Type B pancreatic cell (in vitro differentiated cells): ENCODE measurements at regions not wholly inside any gene's neighbourhood (a gene's known extent, or its start where the extent isn't known, plus 50 kb on each side); places are given as distances from the start of the nearest gene placed in this dataset.

Experiments
- DNase-seq: peaks from one replicate; pipeline ENCODE4 v3.0.0; 2021; ENCODE audit warnings: mixed read lengths; ENCODE audit not compliant: unreplicated experiment; ENCODE audit errors: extremely low spot score
- H3K27ac Mint-ChIP-seq: 2 replicates; pipeline ENCODE4 v1.8.0; 2021; ENCODE audit warnings: mild to moderate bottlenecking, mixed read lengths
- H3K27me3 Mint-ChIP-seq: 2 replicates; pipeline ENCODE4 v1.8.0; 2021; ENCODE audit warnings: mixed read lengths
- H3K36me3 Mint-ChIP-seq: 2 replicates; pipeline ENCODE4 v1.8.0; 2021; ENCODE audit warnings: mixed read lengths
- H3K4me1 Mint-ChIP-seq: one replicate; pipeline ENCODE4 v1.8.0; 2021; ENCODE audit warnings: mixed read lengths; ENCODE audit not compliant: unreplicated experiment
- H3K4me3 Mint-ChIP-seq: 2 replicates; pipeline ENCODE4 v1.8.0; 2021; ENCODE audit warnings: mild to moderate bottlenecking, mixed read lengths
- H3K9me3 Mint-ChIP-seq: 2 replicates; pipeline ENCODE4 v1.8.0; 2021; ENCODE audit warnings: mixed read lengths
- CTCF ChIP-seq: fragments of 200-600 bp; sonication (generic); conservative IDR thresholded peaks from 2 replicates; pipeline ENCODE4 v1.5.0; 2021; ENCODE audit warnings: antibody characterized with exemption, mild to moderate bottlenecking

DNA sequence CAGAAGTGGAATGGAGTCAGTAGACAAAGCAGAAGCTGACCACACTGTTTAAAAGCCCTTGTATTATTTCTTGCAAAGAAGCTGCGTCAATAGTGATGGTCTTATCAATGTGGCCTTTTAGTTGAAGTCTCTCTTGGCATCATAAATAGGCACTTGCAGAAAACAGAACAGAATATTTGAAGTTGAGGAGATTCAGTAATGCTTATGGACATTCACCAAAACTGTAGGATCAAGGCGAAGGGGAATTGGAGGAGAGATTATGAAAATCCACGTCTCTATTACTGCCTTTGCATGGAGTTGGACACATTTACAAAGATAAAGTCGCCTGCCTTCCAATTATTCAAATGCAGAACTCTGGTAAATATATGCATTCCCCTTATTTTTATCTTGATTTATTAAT is 1482.8 kb downstream of the EFNB2 start:
- Mint-ChIP-seq H3K27me3 (no peaks in the 10 kb centered on the region), H3K27ac (no peak overlapping the region), H3K4me1 (no peaks in the 10 kb centered on the region), H3K9me3 (no peaks in the 10 kb centered on the region), H3K36me3 (no peaks in the 10 kb centered on the region), H3K4me3 (no peak overlapping the region)
- no peak for DNase-seq
- no peak for TF ChIP-seq CTCF

DNA sequence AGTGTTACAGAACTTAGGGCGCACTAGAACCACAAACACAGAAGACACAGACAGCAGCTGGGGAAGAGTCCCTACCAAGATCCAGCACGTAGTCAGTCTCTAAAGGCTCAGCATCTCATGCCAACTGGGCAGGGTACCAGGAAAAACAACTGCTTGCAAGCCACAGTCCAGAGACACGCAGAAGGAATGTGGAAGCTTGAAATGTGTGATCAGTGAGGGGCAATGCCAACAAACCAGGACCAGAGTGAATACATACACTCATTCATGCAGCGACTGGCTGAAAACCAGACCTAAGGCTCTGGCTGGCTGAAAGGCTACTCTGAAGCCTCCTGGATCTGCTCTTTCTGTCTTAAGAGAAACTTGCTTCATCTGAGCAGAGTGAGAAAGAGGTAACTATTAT is 1484.8 kb downstream of the EFNB2 start:
- H3K27ac Mint-ChIP-seq = no peak overlapping the region
- no peaks in the 10 kb centered on the region for H3K4me1 Mint-ChIP-seq
- H3K9me3 Mint-ChIP-seq = no peaks in the 10 kb centered on the region
- no peak overlapping the region for H3K4me3 Mint-ChIP-seq
- TF ChIP-seq CTCF = no peak
- no peaks in the 10 kb centered on the region for H3K27me3 Mint-ChIP-seq
- no peak for DNase-seq
- no peaks in the 10 kb centered on the region for H3K36me3 Mint-ChIP-seq

- no peak overlapping the region for H3K27ac Mint-ChIP-seq
- peaks cover 1% of the 10 kb centered on the region for H3K36me3 Mint-ChIP-seq
- H3K4me3 Mint-ChIP-seq = no peak overlapping the region
Measured at GRCh38 chr13:105048677-105049076, 1486.8 kb downstream of the EFNB2 start.

GRCh38 chr13:105047676-105048295 is 1487.7 kb downstream of the EFNB2 start:
- Mint-ChIP-seq H3K4me3 (no peak overlapping the region), H3K27ac (no peak overlapping the region), H3K27me3 (no peaks in the 10 kb centered on the region), H3K9me3 (peaks cover 8% of the 10 kb centered on the region), H3K36me3 (peaks cover 5% of the 10 kb centered on the region), H3K4me1 (no peaks in the 10 kb centered on the region)
- no peak for DNase-seq
- TF ChIP-seq CTCF = no peak

More at GRCh38 chr13:105048677-105049076, 1486.8 kb downstream of the EFNB2 start:
- Mint-ChIP-seq H3K4me1 (no peaks in the 10 kb centered on the region), H3K9me3 (peaks cover 2% of the 10 kb centered on the region), H3K27me3 (no peaks in the 10 kb centered on the region)
- no peak for TF ChIP-seq CTCF
- no peak for DNase-seq

DNA sequence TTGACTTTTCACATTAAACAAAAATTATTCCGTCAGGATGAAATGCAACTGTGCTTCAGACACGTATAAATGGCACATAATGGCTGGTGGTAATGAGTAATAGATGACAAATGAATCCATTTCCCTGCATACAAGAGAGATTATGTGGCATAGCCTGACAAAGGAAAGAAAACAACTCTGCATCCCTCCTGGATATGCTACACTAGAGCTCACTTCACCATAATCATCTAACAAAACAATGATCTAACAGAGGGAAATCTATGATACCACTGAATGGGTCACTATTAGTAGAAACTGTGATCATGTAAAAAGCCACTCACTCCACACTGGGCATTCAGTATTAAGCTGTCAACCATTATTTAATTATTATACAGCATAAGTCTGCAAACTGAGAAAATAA is 1498.4 kb downstream of the EFNB2 start:
- TF ChIP-seq CTCF = no peak
- Mint-ChIP-seq H3K4me3 (no peak overlapping the region), H3K27me3 (no peaks in the 10 kb centered on the region)

GRCh38 chr13:105035092-105035491 is 1500.4 kb downstream of the EFNB2 start:
- DNase-seq = no peak
- no peaks in the 10 kb centered on the region for H3K9me3 Mint-ChIP-seq
- no peaks in the 10 kb centered on the region for H3K27me3 Mint-ChIP-seq
- no peak for TF ChIP-seq CTCF
- H3K4me3 Mint-ChIP-seq = no peak overlapping the region
- no peaks in the 10 kb centered on the region for H3K36me3 Mint-ChIP-seq
- H3K27ac Mint-ChIP-seq = no peak overlapping the region
- H3K4me1 Mint-ChIP-seq = no peaks in the 10 kb centered on the region

More for the DNA sequence above, 1498.4 kb downstream of the EFNB2 start:
- H3K36me3 Mint-ChIP-seq = no peaks in the 10 kb centered on the region
- no peaks in the 10 kb centered on the region for H3K9me3 Mint-ChIP-seq
- H3K4me1 Mint-ChIP-seq = no peaks in the 10 kb centered on the region
- DNase-seq = no peak
- no peak overlapping the region for H3K27ac Mint-ChIP-seq
